ENCODE measurements at regions not wholly inside any gene's neighbourhood (a gene's known extent, or its start where the extent isn't known, plus 50 kb on each side); places are given as distances from the start of the nearest gene placed in this dataset.

- no peak overlapping the region for H3K27ac Mint-ChIP-seq
- ATAC-seq (replicated peaks in 1 of 2) (no peak), DNase-seq (no peak)
- no peaks in the 10 kb centered on the region for H3K9me3 Mint-ChIP-seq
- no peaks in the 10 kb centered on the region for H3K36me3 Mint-ChIP-seq (ENCODE audit: insufficient read depth in 2 of 2)
- no peaks in the 10 kb centered on the region for H3K4me1 Mint-ChIP-seq (ENCODE audit: low read depth)
- no peak overlapping the region for H3K4me3 Mint-ChIP-seq
- H3K27me3 Mint-ChIP-seq (ENCODE audit: low read depth), result no peaks in the 10 kb centered on the region
These were observed 122.3 kb upstream of the PMEPA1 start for GRCh38 chr20:57831993-57832585.

GRCh38 chr20:57831326-57831992 is 121.6 kb upstream of the PMEPA1 start:
- H3K27ac Mint-ChIP-seq, result no peak overlapping the region
- no peak for DNase-seq
- no peaks in the 10 kb centered on the region for H3K36me3 Mint-ChIP-seq (ENCODE audit: insufficient read depth in 2 of 2)
- no peak overlapping the region for H3K4me3 Mint-ChIP-seq
- H3K9me3 Mint-ChIP-seq, result no peaks in the 10 kb centered on the region
- H3K27me3 Mint-ChIP-seq (ENCODE audit: low read depth), result no peaks in the 10 kb centered on the region
- no peaks in the 10 kb centered on the region for H3K4me1 Mint-ChIP-seq (ENCODE audit: low read depth)
- no peak for ATAC-seq (replicated peaks in 1 of 2)

- no peak overlapping the region for H3K4me3 Mint-ChIP-seq
- ATAC-seq (replicated peaks in 1 of 2) (no peak), DNase-seq (no peak)
- no peaks in the 10 kb centered on the region for H3K9me3 Mint-ChIP-seq
- no peaks in the 10 kb centered on the region for H3K27me3 Mint-ChIP-seq (ENCODE audit: low read depth)
- H3K27ac Mint-ChIP-seq, result no peak overlapping the region
- no peaks in the 10 kb centered on the region for H3K36me3 Mint-ChIP-seq (ENCODE audit: insufficient read depth in 2 of 2)
- no peaks in the 10 kb centered on the region for H3K4me1 Mint-ChIP-seq (ENCODE audit: low read depth)
These were observed 120.7 kb upstream of the PMEPA1 start for GRCh38 chr20:57830515-57830895.

- ATAC-seq (replicated peaks in 1 of 2), result no peak
- no peaks in the 10 kb centered on the region for H3K36me3 Mint-ChIP-seq (ENCODE audit: insufficient read depth in 2 of 2)
- no peaks in the 10 kb centered on the region for H3K27me3 Mint-ChIP-seq (ENCODE audit: low read depth)
- DNase-seq, result no peak
- H3K9me3 Mint-ChIP-seq, result no peaks in the 10 kb centered on the region
- no peaks in the 10 kb centered on the region for H3K4me1 Mint-ChIP-seq (ENCODE audit: low read depth)
- no peak overlapping the region for H3K27ac Mint-ChIP-seq
- H3K4me3 Mint-ChIP-seq, result no peak overlapping the region
These were observed 120.1 kb upstream of the PMEPA1 start for GRCh38 chr20:57829805-57830514.

GRCh38 chr20:57829336-57829735 is 119.5 kb upstream of the PMEPA1 start:
- ATAC-seq (replicated peaks in 1 of 2), result no peak

GRCh38 chr20:57828696-57829095 is 118.9 kb upstream of the PMEPA1 start:
- H3K9me3 Mint-ChIP-seq, result no peaks in the 10 kb centered on the region
- no peak overlapping the region for H3K27ac Mint-ChIP-seq
- no peaks in the 10 kb centered on the region for H3K27me3 Mint-ChIP-seq (ENCODE audit: low read depth)
- H3K36me3 Mint-ChIP-seq (ENCODE audit: insufficient read depth in 2 of 2), result no peaks in the 10 kb centered on the region
- H3K4me3 Mint-ChIP-seq, result no peak overlapping the region
- ATAC-seq (replicated peaks in 1 of 2), result no peak
- DNase-seq, result no peak
- H3K4me1 Mint-ChIP-seq (ENCODE audit: low read depth), result no peaks in the 10 kb centered on the region

More at GRCh38 chr20:57829336-57829735, 119.5 kb upstream of the PMEPA1 start:
- Mint-ChIP-seq H3K9me3 (no peaks in the 10 kb centered on the region), H3K4me3 (no peak overlapping the region), H3K27me3 (ENCODE audit: low read depth) (no peaks in the 10 kb centered on the region), H3K36me3 (ENCODE audit: insufficient read depth in 2 of 2) (no peaks in the 10 kb centered on the region), H3K4me1 (ENCODE audit: low read depth) (no peaks in the 10 kb centered on the region), H3K27ac (no peak overlapping the region)
- DNase-seq, result no peak

GRCh38 chr20:57826666-57827287 is 117.0 kb upstream of the PMEPA1 start:
- no peaks in the 10 kb centered on the region for H3K4me1 Mint-ChIP-seq (ENCODE audit: low read depth)
- no peaks in the 10 kb centered on the region for H3K36me3 Mint-ChIP-seq (ENCODE audit: insufficient read depth in 2 of 2)

GRCh38 chr20:57824909-57825308 is 115.1 kb upstream of the PMEPA1 start:
- no peaks in the 10 kb centered on the region for H3K4me1 Mint-ChIP-seq (ENCODE audit: low read depth)
- H3K27ac Mint-ChIP-seq, result no peak overlapping the region
- DNase-seq, result no peak
- ATAC-seq (replicated peaks in 1 of 2), result no peak
- no peaks in the 10 kb centered on the region for H3K9me3 Mint-ChIP-seq
- H3K27me3 Mint-ChIP-seq (ENCODE audit: low read depth), result peaks cover 6% of the 10 kb centered on the region
- H3K4me3 Mint-ChIP-seq, result no peak overlapping the region
- no peaks in the 10 kb centered on the region for H3K36me3 Mint-ChIP-seq (ENCODE audit: insufficient read depth in 2 of 2)

More at GRCh38 chr20:57826666-57827287, 117.0 kb upstream of the PMEPA1 start:
- ATAC-seq (replicated peaks in 1 of 2) (no peak), DNase-seq (no peak)
- H3K9me3 Mint-ChIP-seq, result no peaks in the 10 kb centered on the region
- H3K27ac Mint-ChIP-seq, result no peak overlapping the region
- no peak overlapping the region for H3K4me3 Mint-ChIP-seq
- peaks cover 6% of the 10 kb centered on the region for H3K27me3 Mint-ChIP-seq (ENCODE audit: low read depth)

- no peak overlapping the region for H3K4me3 Mint-ChIP-seq
- H3K27ac Mint-ChIP-seq, result no peak overlapping the region
- H3K9me3 Mint-ChIP-seq, result no peaks in the 10 kb centered on the region
- DNase-seq, result no peak
- H3K36me3 Mint-ChIP-seq (ENCODE audit: insufficient read depth in 2 of 2), result no peaks in the 10 kb centered on the region
- no peak for ATAC-seq (replicated peaks in 1 of 2)
- H3K4me1 Mint-ChIP-seq (ENCODE audit: low read depth), result no peaks in the 10 kb centered on the region
- H3K27me3 Mint-ChIP-seq (ENCODE audit: low read depth), result peaks cover 6% of the 10 kb centered on the region
These were observed 112.1 kb upstream of the PMEPA1 start for GRCh38 chr20:57821935-57822334.

GRCh38 chr20:57819691-57820380 is 110.0 kb upstream of the PMEPA1 start:
- no peak overlapping the region for H3K4me3 Mint-ChIP-seq
- DNase-seq (no peak), ATAC-seq (replicated peaks in 1 of 2) (no peak)
- H3K4me1 Mint-ChIP-seq (ENCODE audit: low read depth), result no peaks in the 10 kb centered on the region
- H3K36me3 Mint-ChIP-seq (ENCODE audit: insufficient read depth in 2 of 2), result no peaks in the 10 kb centered on the region
- H3K27me3 Mint-ChIP-seq (ENCODE audit: low read depth), result peaks cover 6% of the 10 kb centered on the region
- no peak overlapping the region for H3K27ac Mint-ChIP-seq
- no peaks in the 10 kb centered on the region for H3K9me3 Mint-ChIP-seq

GRCh38 chr20:57819291-57819690 is 109.5 kb upstream of the PMEPA1 start:
- no peaks in the 10 kb centered on the region for H3K4me1 Mint-ChIP-seq (ENCODE audit: low read depth)
- peaks cover 6% of the 10 kb centered on the region for H3K27me3 Mint-ChIP-seq (ENCODE audit: low read depth)
- H3K9me3 Mint-ChIP-seq, result no peaks in the 10 kb centered on the region
- no peaks in the 10 kb centered on the region for H3K36me3 Mint-ChIP-seq (ENCODE audit: insufficient read depth in 2 of 2)
- H3K4me3 Mint-ChIP-seq, result no peak overlapping the region
- no peak for ATAC-seq (replicated peaks in 1 of 2)
- no peak for DNase-seq
- no peak overlapping the region for H3K27ac Mint-ChIP-seq

- no peak for ATAC-seq (replicated peaks in 1 of 2)
- no peaks in the 10 kb centered on the region for H3K4me1 Mint-ChIP-seq (ENCODE audit: low read depth)
- H3K27ac Mint-ChIP-seq, result no peak overlapping the region
- H3K36me3 Mint-ChIP-seq (ENCODE audit: insufficient read depth in 2 of 2), result no peaks in the 10 kb centered on the region
- no peak for DNase-seq
- peaks cover 6% of the 10 kb centered on the region for H3K27me3 Mint-ChIP-seq (ENCODE audit: low read depth)
- no peaks in the 10 kb centered on the region for H3K9me3 Mint-ChIP-seq
- H3K4me3 Mint-ChIP-seq, result no peak overlapping the region
These were observed 108.8 kb upstream of the PMEPA1 start for GRCh38 chr20:57818418-57819181.

All from activated T-cell treated with anti-CD3 and anti-CD28 coated beads, Interleukin-2, amount 50 U/mL, for 72 hours (primary cell).